Liver (tissue), 3 donors: ENCODE measurements at regions not wholly inside any gene's neighbourhood (a gene's known extent, or its start where the extent isn't known, plus 50 kb on each side); places are given as distances from the start of the nearest gene placed in this dataset.

Experiments
- ATF3 ChIP-seq: IDR thresholded peaks from 2 replicates; pipeline ENCODE4 v1.6.1; 2016; ENCODE audit warnings: antibody characterized with exemption
- CTCF ChIP-seq: fragments of 150-350 bp; IDR thresholded peaks from 2 replicates; pipeline ENCODE4 v1.5.1; 2017; ENCODE audit warnings: improper control_type of control experiment, low read depth, low read length; ENCODE audit not compliant: missing input control
- EGR1 ChIP-seq, 2 donors: IDR thresholded peaks; 2 replicates each; pipeline ENCODE4 v1.6.1; 2016 to 2018; ENCODE audit warnings: antibody characterized with exemption in 2 of 2, low read depth in 2 of 2
- FOXA1 ChIP-seq: IDR thresholded peaks from 2 replicates; pipeline ENCODE4 v1.6.1; 2016; ENCODE audit warnings: antibody characterized with exemption
- FOXA2 ChIP-seq: IDR thresholded peaks from 2 replicates; pipeline ENCODE4 v1.6.1; 2016; ENCODE audit warnings: antibody characterized with exemption
- GABPA ChIP-seq, 2 donors: IDR thresholded peaks in 1 of 2; conservative IDR thresholded peaks in 1 of 2; 2 replicates each; pipeline ENCODE4 v1.6.1; 2016; ENCODE audit warnings: antibody characterized with exemption in 2 of 2, mild to moderate bottlenecking in 1 of 2, moderate library complexity in 1 of 2
- HNF4G ChIP-seq: IDR thresholded peaks from 2 replicates; pipeline ENCODE4 v1.6.1; 2016; ENCODE audit warnings: antibody characterized with exemption
- RXRA ChIP-seq, 2 donors: IDR thresholded peaks; 2 replicates each; pipeline ENCODE4 v1.6.1; 2017 to 2018; ENCODE audit warnings: antibody characterized with exemption in 2 of 2, mild to moderate bottlenecking in 1 of 2
- YY1 ChIP-seq: IDR thresholded peaks from 2 replicates; pipeline ENCODE4 v1.6.1; 2016; ENCODE audit warnings: antibody characterized with exemption, mild to moderate bottlenecking
- TF ChIP-seq, protein P1 (sequence below): IDR thresholded peaks from 2 replicates; pipeline ENCODE4 v1.6.1; 2016; ENCODE audit warnings: antibody characterized with exemption, mild to moderate bottlenecking
- donor health status: healthy.
- donor health status: healthy.

- no peak for TF ChIP-seq CTCF
- TF ChIP-seq GABPA (IDR thresholded peaks at IDR 0.05 in 1 of 2, conservative IDR thresholded peaks at IDR 0.05 in 1 of 2): no peak
- TF ChIP-seq FOXA1: no peak
- no peak for TF ChIP-seq YY1
- TF ChIP-seq, protein P1, sequence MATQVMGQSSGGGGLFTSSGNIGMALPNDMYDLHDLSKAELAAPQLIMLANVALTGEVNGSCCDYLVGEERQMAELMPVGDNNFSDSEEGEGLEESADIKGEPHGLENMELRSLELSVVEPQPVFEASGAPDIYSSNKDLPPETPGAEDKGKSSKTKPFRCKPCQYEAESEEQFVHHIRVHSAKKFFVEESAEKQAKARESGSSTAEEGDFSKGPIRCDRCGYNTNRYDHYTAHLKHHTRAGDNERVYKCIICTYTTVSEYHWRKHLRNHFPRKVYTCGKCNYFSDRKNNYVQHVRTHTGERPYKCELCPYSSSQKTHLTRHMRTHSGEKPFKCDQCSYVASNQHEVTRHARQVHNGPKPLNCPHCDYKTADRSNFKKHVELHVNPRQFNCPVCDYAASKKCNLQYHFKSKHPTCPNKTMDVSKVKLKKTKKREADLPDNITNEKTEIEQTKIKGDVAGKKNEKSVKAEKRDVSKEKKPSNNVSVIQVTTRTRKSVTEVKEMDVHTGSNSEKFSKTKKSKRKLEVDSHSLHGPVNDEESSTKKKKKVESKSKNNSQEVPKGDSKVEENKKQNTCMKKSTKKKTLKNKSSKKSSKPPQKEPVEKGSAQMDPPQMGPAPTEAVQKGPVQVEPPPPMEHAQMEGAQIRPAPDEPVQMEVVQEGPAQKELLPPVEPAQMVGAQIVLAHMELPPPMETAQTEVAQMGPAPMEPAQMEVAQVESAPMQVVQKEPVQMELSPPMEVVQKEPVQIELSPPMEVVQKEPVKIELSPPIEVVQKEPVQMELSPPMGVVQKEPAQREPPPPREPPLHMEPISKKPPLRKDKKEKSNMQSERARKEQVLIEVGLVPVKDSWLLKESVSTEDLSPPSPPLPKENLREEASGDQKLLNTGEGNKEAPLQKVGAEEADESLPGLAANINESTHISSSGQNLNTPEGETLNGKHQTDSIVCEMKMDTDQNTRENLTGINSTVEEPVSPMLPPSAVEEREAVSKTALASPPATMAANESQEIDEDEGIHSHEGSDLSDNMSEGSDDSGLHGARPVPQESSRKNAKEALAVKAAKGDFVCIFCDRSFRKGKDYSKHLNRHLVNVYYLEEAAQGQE: no peak
- no peak for TF ChIP-seq HNF4G
- no peak for TF ChIP-seq EGR1 (IDR thresholded peaks at IDR 0.05; ENCODE audit: low read depth in 2 of 2)
- no peak for TF ChIP-seq FOXA2
- TF ChIP-seq ATF3: no peak
- no peak for TF ChIP-seq RXRA (IDR thresholded peaks at IDR 0.05)
Observed at GRCh38 chr14:89067293-89067972, 243.0 kb downstream of the TTC8 start.
